ENCODE measurements at regions not wholly inside any gene's neighbourhood (a gene's known extent, or its start where the extent isn't known, plus 50 kb on each side); places are given as distances from the start of the nearest gene placed in this dataset.

DNA sequence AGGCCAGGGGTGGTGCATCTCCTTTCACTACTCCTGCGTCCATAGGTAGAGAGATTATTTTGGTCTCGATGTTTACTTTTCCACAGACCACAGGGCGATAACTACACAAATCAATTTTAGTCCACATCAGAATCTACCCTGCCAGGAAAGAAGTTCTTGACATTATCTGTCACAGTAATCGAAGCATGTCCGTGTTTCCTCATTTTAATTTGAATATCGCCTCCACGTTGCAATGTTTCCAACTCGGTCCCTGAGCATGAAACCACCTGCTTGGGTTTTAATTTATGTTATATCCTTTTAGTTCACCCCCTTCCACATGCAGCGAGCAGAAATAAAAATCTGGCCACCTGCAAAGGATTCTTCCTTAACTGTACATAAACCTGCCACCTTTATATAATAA lies 100.1 kb upstream of the ATXN3L start:
- H4K8ac ChIP-seq (ENCODE audit: low read depth, low read length), result no peak overlapping the region
- no peak for DNase-seq
- no peak overlapping the region for H3K23ac ChIP-seq (ENCODE audit: low read length)
- no peaks in the 10 kb centered on the region for H3K36me3 ChIP-seq (ENCODE audit: control insufficient read depth, insufficient read depth, low read length)
- no peak overlapping the region for H3K27ac ChIP-seq (ENCODE audit: low read depth, low read length)
- H3K4me2 ChIP-seq (ENCODE audit: low read length), result no peak overlapping the region
- no peak overlapping the region for H4K5ac ChIP-seq (ENCODE audit: low read length)
- no peak overlapping the region for H2BK120ac ChIP-seq (ENCODE audit: low read depth, low read length)
- no peaks in the 10 kb centered on the region for H3K79me1 ChIP-seq (ENCODE audit: low read length)
- no peak overlapping the region for H3K4me3 ChIP-seq (ENCODE audit: low read length)
- no CpG with 5 or more reads among the region's 9 CpGs for WGBS (ENCODE audit: extremely low coverage, insufficient coverage, low lambda C conversion rate)
- H3K56ac ChIP-seq (ENCODE audit: low read length), result no peak overlapping the region
- no peak overlapping the region for H3K18ac ChIP-seq (ENCODE audit: low read length)
- no peaks in the 10 kb centered on the region for H3K79me2 ChIP-seq (ENCODE audit: control insufficient read depth, insufficient read depth, low read length)
- H3K4me1 ChIP-seq (ENCODE audit: control insufficient read depth, low read depth, low read length), result no peaks in the 10 kb centered on the region
- H3K4ac ChIP-seq (ENCODE audit: low read depth, low read length), result no peak overlapping the region
- H3K27me3 ChIP-seq (ENCODE audit: insufficient read depth, low read length, poor library complexity), result no peaks in the 10 kb centered on the region
- no peak overlapping the region for H2BK5ac ChIP-seq (ENCODE audit: low read length)
- H3K9ac ChIP-seq (ENCODE audit: low read length), result no peak overlapping the region
- no peak overlapping the region for H2AK5ac ChIP-seq (ENCODE audit: low read length)
- H2BK15ac ChIP-seq (replicated peaks; ENCODE audit: low read depth), result no peak overlapping the region

GRCh38 chrX:13419276-13419675 lies 99.4 kb upstream of the ATXN3L start:
- no peak overlapping the region for H3K23ac ChIP-seq (ENCODE audit: low read length)
- no peak overlapping the region for H3K27ac ChIP-seq (ENCODE audit: low read depth, low read length)
- H3K4me3 ChIP-seq (ENCODE audit: low read length), result no peak overlapping the region

GRCh38 chrX:13418126-13419097 lies 98.6 kb upstream of the ATXN3L start:
- Histone ChIP-seq H3K36me3 (ENCODE audit: control insufficient read depth, insufficient read depth, low read length) (no peaks in the 10 kb centered on the region), H3K79me2 (ENCODE audit: control insufficient read depth, insufficient read depth, low read length) (no peaks in the 10 kb centered on the region), H2BK120ac (ENCODE audit: low read depth, low read length) (no peak overlapping the region), H3K18ac (ENCODE audit: low read length) (no peak overlapping the region), H3K4me2 (ENCODE audit: low read length) (no peak overlapping the region), H3K4me1 (ENCODE audit: control insufficient read depth, low read depth, low read length) (no peaks in the 10 kb centered on the region), H3K27me3 (ENCODE audit: insufficient read depth, low read length, poor library complexity) (no peaks in the 10 kb centered on the region), H4K5ac (ENCODE audit: low read length) (no peak overlapping the region), H3K79me1 (ENCODE audit: low read length) (no peaks in the 10 kb centered on the region), H2BK15ac (replicated peaks; ENCODE audit: low read depth) (no peak overlapping the region), H3K23ac (ENCODE audit: low read length) (no peak overlapping the region), H2AK5ac (ENCODE audit: low read length) (no peak overlapping the region), H3K27ac (ENCODE audit: low read depth, low read length) (no peak overlapping the region), H2BK5ac (ENCODE audit: low read length) (no peak overlapping the region), H3K4ac (ENCODE audit: low read depth, low read length) (no peak overlapping the region), H3K56ac (ENCODE audit: low read length) (no peak overlapping the region), H3K9ac (ENCODE audit: low read length) (no peak overlapping the region), H4K8ac (ENCODE audit: low read depth, low read length) (no peak overlapping the region), H3K4me3 (ENCODE audit: low read length) (no peak overlapping the region)
- peak; percentile 10 for DNase-seq
- WGBS (ENCODE audit: extremely low coverage, insufficient coverage, low lambda C conversion rate), result no CpG with 5 or more reads among the region's 8 CpGs

More at GRCh38 chrX:13419276-13419675, 99.4 kb upstream of the ATXN3L start:
- no peak for DNase-seq
- Histone ChIP-seq H2AK5ac (ENCODE audit: low read length) (no peak overlapping the region), H3K18ac (ENCODE audit: low read length) (no peak overlapping the region), H4K5ac (ENCODE audit: low read length) (no peak overlapping the region), H2BK15ac (replicated peaks; ENCODE audit: low read depth) (no peak overlapping the region), H3K4me2 (ENCODE audit: low read length) (no peak overlapping the region), H3K36me3 (ENCODE audit: control insufficient read depth, insufficient read depth, low read length) (no peaks in the 10 kb centered on the region), H3K4ac (ENCODE audit: low read depth, low read length) (no peak overlapping the region), H3K9ac (ENCODE audit: low read length) (no peak overlapping the region), H3K79me1 (ENCODE audit: low read length) (no peaks in the 10 kb centered on the region), H2BK120ac (ENCODE audit: low read depth, low read length) (no peak overlapping the region), H3K4me1 (ENCODE audit: control insufficient read depth, low read depth, low read length) (no peaks in the 10 kb centered on the region), H3K79me2 (ENCODE audit: control insufficient read depth, insufficient read depth, low read length) (no peaks in the 10 kb centered on the region), H3K27me3 (ENCODE audit: insufficient read depth, low read length, poor library complexity) (no peaks in the 10 kb centered on the region), H2BK5ac (ENCODE audit: low read length) (no peak overlapping the region), H3K56ac (ENCODE audit: low read length) (no peak overlapping the region), H4K8ac (ENCODE audit: low read depth, low read length) (no peak overlapping the region)
- no CpG with 5 or more reads among the region's 9 CpGs for WGBS (ENCODE audit: extremely low coverage, insufficient coverage, low lambda C conversion rate)

DNA sequence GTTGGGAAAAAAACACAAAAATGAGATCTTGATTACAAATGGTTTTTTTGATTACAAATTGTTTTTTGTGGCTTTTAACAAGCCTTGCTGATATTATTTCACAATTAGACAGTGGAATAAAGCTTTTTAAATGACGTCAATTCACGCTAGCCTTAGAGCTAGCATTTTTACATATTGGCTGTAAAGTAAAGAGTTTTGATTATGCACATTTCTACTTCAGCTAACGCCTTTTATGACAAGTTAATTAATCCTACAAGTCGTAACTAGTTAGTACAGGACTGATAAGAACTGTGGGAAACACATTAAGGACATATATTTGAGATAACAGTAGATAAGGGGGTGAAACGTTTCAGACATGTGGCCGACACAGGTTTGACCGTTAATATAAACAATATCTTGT lies 95.7 kb upstream of the ATXN3L start:
- peak; percentile 10 for DNase-seq
- Histone ChIP-seq H2BK15ac (replicated peaks; ENCODE audit: low read depth) (no peak overlapping the region), H2AK5ac (ENCODE audit: low read length) (no peak overlapping the region), H3K18ac (ENCODE audit: low read length) (no peak overlapping the region), H3K23ac (ENCODE audit: low read length) (no peak overlapping the region), H3K27ac (ENCODE audit: low read depth, low read length) (no peak overlapping the region), H3K79me2 (ENCODE audit: control insufficient read depth, insufficient read depth, low read length) (no peaks in the 10 kb centered on the region), H3K56ac (ENCODE audit: low read length) (no peak overlapping the region), H3K4ac (ENCODE audit: low read depth, low read length) (no peak overlapping the region), H3K4me2 (ENCODE audit: low read length) (no peak overlapping the region), H2BK5ac (ENCODE audit: low read length) (no peak overlapping the region), H3K4me1 (ENCODE audit: control insufficient read depth, low read depth, low read length) (no peaks in the 10 kb centered on the region), H3K27me3 (ENCODE audit: insufficient read depth, low read length, poor library complexity) (no peaks in the 10 kb centered on the region), H4K5ac (ENCODE audit: low read length) (no peak overlapping the region), H4K8ac (ENCODE audit: low read depth, low read length) (no peak overlapping the region), H3K79me1 (ENCODE audit: low read length) (no peaks in the 10 kb centered on the region), H2BK120ac (ENCODE audit: low read depth, low read length) (no peak overlapping the region), H3K4me3 (ENCODE audit: low read length) (no peak overlapping the region), H3K36me3 (ENCODE audit: control insufficient read depth, insufficient read depth, low read length) (no peaks in the 10 kb centered on the region), H3K9ac (ENCODE audit: low read length) (no peak overlapping the region)
- WGBS (ENCODE audit: extremely low coverage, insufficient coverage, low lambda C conversion rate), result no CpG with 5 or more reads among the region's 7 CpGs

GRCh38 chrX:13414006-13414647 lies 94.3 kb upstream of the ATXN3L start:
- H3K4me1 ChIP-seq (ENCODE audit: control insufficient read depth, low read depth, low read length), result no peaks in the 10 kb centered on the region
- no peak overlapping the region for H4K5ac ChIP-seq (ENCODE audit: low read length)
- no peaks in the 10 kb centered on the region for H3K27me3 ChIP-seq (ENCODE audit: insufficient read depth, low read length, poor library complexity)
- no CpG with 5 or more reads among the region's 8 CpGs for WGBS (ENCODE audit: extremely low coverage, insufficient coverage, low lambda C conversion rate)
- H3K79me2 ChIP-seq (ENCODE audit: control insufficient read depth, insufficient read depth, low read length), result no peaks in the 10 kb centered on the region
- H2AK5ac ChIP-seq (ENCODE audit: low read length), result no peak overlapping the region
- H3K79me1 ChIP-seq (ENCODE audit: low read length), result no peaks in the 10 kb centered on the region
- no peak overlapping the region for H3K4me3 ChIP-seq (ENCODE audit: low read length)
- no peak overlapping the region for H3K23ac ChIP-seq (ENCODE audit: low read length)
- H3K4ac ChIP-seq (ENCODE audit: low read depth, low read length), result no peak overlapping the region
- H2BK5ac ChIP-seq (ENCODE audit: low read length), result no peak overlapping the region
- no peak overlapping the region for H3K27ac ChIP-seq (ENCODE audit: low read depth, low read length)
- no peak overlapping the region for H3K9ac ChIP-seq (ENCODE audit: low read length)
- H3K56ac ChIP-seq (ENCODE audit: low read length), result no peak overlapping the region
- H3K4me2 ChIP-seq (ENCODE audit: low read length), result no peak overlapping the region
- no peak overlapping the region for H2BK15ac ChIP-seq (replicated peaks; ENCODE audit: low read depth)
- no peaks in the 10 kb centered on the region for H3K36me3 ChIP-seq (ENCODE audit: control insufficient read depth, insufficient read depth, low read length)
- H3K18ac ChIP-seq (ENCODE audit: low read length), result no peak overlapping the region
- H2BK120ac ChIP-seq (ENCODE audit: low read depth, low read length), result no peak overlapping the region
- DNase-seq, result no peak
- no peak overlapping the region for H4K8ac ChIP-seq (ENCODE audit: low read depth, low read length)
